ENCODE measurements at regions not wholly inside any gene's neighbourhood (a gene's known extent, or its start where the extent isn't known, plus 50 kb on each side); places are given as distances from the start of the nearest gene placed in this dataset.

DNA sequence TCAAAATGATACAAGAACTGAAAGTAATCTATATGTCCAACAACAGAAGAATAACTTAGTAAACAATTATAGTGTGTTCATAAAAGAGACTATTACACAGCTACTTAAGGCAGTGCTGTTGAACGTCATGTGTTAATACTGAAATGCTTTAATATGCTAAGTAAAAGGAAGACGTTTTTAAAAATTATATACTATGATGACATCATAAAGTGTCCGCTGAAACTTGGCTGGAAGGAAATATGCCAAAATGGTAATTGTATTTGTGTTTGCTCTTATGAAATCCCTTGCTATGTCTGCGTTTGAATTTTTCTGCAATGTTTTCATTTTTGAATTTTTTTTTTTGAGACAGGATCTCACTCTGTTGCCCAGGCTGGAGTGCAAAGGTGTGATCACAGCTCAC lies 679.3 kb downstream of the DHX35 start:
- TF ChIP-seq, protein P1, sequence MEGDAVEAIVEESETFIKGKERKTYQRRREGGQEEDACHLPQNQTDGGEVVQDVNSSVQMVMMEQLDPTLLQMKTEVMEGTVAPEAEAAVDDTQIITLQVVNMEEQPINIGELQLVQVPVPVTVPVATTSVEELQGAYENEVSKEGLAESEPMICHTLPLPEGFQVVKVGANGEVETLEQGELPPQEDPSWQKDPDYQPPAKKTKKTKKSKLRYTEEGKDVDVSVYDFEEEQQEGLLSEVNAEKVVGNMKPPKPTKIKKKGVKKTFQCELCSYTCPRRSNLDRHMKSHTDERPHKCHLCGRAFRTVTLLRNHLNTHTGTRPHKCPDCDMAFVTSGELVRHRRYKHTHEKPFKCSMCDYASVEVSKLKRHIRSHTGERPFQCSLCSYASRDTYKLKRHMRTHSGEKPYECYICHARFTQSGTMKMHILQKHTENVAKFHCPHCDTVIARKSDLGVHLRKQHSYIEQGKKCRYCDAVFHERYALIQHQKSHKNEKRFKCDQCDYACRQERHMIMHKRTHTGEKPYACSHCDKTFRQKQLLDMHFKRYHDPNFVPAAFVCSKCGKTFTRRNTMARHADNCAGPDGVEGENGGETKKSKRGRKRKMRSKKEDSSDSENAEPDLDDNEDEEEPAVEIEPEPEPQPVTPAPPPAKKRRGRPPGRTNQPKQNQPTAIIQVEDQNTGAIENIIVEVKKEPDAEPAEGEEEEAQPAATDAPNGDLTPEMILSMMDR (IDR thresholded peaks at IDR 0.05), result no peak
- no peaks in the 10 kb centered on the region for H3K9me3 ChIP-seq
- WGBS, 2 donors, result 81 to 84% methylated on average over 4 of the region's 4 CpGs
- H3K36me3 ChIP-seq, result no peaks in the 10 kb centered on the region
- DNase-seq, result no peak
- peaks cover 0 to 14% (median 0%) of the 10 kb centered on the region in 9 donors for H3K4me1 ChIP-seq
- no peak overlapping the region for H3K27ac ChIP-seq
- peaks cover 0 to 10% (median 8%) of the 10 kb centered on the region in 7 donors for H3K27me3 ChIP-seq
- intact Hi-C loops (cut with DNase I), result no loop called here
- ATAC-seq, result no peak
- H3K4me3 ChIP-seq, result no peak overlapping the region

- 97% methylated on average over 8 of the region's 8 CpGs for WGBS, 2 donors
- H3K27ac ChIP-seq, result no peak overlapping the region
- H3K9me3 ChIP-seq, result no peaks in the 10 kb centered on the region
- DNase-seq (no peak), ATAC-seq (no peak)
- peaks cover 0 to 5% (median 0%) of the 10 kb centered on the region in 9 donors for H3K4me1 ChIP-seq
- H3K27me3 ChIP-seq, result peaks cover 0 to 19% (median 9%) of the 10 kb centered on the region in 7 donors
- TF ChIP-seq, protein P1 (IDR thresholded peaks at IDR 0.05), result no peak
- H3K4me3 ChIP-seq, result no peak overlapping the region
- H3K36me3 ChIP-seq, result no peaks in the 10 kb centered on the region
- intact Hi-C loops (cut with DNase I), result no loop called here
Observed at GRCh38 chr20:39640147-39640546, 678.0 kb downstream of the DHX35 start.

DNA sequence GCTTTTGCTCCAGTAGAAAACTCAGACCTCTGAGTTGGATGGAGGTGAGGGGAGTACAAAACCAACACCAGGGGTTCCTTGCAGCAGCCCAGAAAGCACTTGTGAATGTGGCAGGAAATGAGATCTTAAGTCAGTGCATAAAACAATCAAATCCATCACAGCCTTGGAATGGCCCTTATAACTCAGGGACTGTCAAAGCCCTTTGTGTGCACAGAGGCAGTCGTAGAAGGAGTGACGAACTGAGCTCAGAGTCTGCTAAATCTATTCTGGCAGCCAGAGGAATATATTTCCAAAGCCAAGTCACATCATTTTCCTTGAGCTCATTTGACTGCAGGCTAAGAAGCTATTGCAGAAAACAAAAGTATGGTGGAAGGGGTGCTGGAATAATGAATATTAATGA lies 676.6 kb downstream of the DHX35 start:
- H3K36me3 ChIP-seq, result no peaks in the 10 kb centered on the region
- H3K4me1 ChIP-seq, result no peaks in the 10 kb centered on the region
- ATAC-seq (no peak), DNase-seq (no peak)
- no peak overlapping the region for H3K4me3 ChIP-seq
- 37 to 47% methylated on average over 2 of the region's 2 CpGs for WGBS, 2 donors
- intact Hi-C loops (cut with DNase I), result no loop called here
- no peak overlapping the region for H3K27ac ChIP-seq
- H3K27me3 ChIP-seq, result peaks cover 0 to 22% (median 9%) of the 10 kb centered on the region in 7 donors
- TF ChIP-seq, protein P1 (IDR thresholded peaks at IDR 0.05), result no peak
- H3K9me3 ChIP-seq, result no peaks in the 10 kb centered on the region

DNA sequence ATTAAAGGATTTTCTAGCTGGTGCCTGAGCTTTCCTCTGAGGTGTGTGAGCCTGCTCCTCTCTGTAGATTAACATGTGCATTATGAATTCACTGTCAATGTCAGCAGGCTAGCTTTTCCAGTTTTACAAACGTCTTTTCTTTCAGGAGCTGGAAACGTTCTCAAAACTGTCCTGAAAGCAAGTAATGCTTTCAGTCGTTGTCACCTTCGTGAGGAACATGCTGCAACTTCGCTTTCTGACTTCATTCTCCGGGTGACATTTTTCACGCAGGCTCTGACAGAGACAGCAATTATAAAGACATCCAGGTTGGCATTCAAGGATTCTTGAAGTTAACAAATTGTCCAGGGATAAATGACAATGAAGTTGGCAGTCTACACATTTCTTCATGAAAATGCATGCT lies 671.5 kb downstream of the DHX35 start:
- intact Hi-C loops (cut with DNase I), result no loop called here
- no peak overlapping the region for H3K4me3 ChIP-seq
- DNase-seq (no peak), ATAC-seq (no peak)
- no peak overlapping the region for H3K27ac ChIP-seq
- peaks cover 0 to 27% (median 7%) of the 10 kb centered on the region in 7 donors for H3K27me3 ChIP-seq
- no peaks in the 10 kb centered on the region for H3K4me1 ChIP-seq
- TF ChIP-seq, protein P1 (IDR thresholded peaks at IDR 0.05), result no peak
- 74 to 75% methylated on average over 7 of the region's 7 CpGs for WGBS, 2 donors
- no peaks in the 10 kb centered on the region for H3K9me3 ChIP-seq
- H3K36me3 ChIP-seq, result no peaks in the 10 kb centered on the region
